ENCODE measurements at regions not wholly inside any gene's neighbourhood (a gene's known extent, or its start where the extent isn't known, plus 50 kb on each side); places are given as distances from the start of the nearest gene placed in this dataset.

DNA sequence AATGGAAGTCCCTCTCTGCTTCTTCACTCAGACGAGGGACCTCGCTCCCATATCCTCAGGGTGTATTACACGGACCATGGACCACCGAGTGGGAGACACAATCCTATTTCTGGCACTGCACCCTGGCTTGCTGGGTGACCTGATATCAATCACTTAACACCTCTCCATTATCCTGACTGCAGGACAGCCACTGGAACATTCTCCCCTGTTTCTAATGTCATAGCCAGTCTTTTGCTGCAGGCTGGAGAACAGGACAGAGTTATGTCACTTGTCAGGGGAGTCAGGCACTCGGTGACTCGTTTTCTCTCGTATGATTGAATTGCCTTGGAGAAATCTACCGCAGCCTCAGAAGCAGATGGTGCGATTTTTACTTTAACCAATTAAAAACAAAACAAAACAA lies 219.1 kb upstream of the IGFBP7 start:
- ChIA-PET CTCF (no interaction called here), POLR2A (ENCODE audit: low non-redundant PET) (no interaction called here)
- H3K27ac ChIP-seq, result no peak overlapping the region
- TF ChIP-seq, protein P1, sequence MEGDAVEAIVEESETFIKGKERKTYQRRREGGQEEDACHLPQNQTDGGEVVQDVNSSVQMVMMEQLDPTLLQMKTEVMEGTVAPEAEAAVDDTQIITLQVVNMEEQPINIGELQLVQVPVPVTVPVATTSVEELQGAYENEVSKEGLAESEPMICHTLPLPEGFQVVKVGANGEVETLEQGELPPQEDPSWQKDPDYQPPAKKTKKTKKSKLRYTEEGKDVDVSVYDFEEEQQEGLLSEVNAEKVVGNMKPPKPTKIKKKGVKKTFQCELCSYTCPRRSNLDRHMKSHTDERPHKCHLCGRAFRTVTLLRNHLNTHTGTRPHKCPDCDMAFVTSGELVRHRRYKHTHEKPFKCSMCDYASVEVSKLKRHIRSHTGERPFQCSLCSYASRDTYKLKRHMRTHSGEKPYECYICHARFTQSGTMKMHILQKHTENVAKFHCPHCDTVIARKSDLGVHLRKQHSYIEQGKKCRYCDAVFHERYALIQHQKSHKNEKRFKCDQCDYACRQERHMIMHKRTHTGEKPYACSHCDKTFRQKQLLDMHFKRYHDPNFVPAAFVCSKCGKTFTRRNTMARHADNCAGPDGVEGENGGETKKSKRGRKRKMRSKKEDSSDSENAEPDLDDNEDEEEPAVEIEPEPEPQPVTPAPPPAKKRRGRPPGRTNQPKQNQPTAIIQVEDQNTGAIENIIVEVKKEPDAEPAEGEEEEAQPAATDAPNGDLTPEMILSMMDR (conservative IDR thresholded peaks at IDR 0.05; ENCODE audit: low read depth), result no peak
- DNase-seq (ENCODE audit: low spot score), result no peak

DNA sequence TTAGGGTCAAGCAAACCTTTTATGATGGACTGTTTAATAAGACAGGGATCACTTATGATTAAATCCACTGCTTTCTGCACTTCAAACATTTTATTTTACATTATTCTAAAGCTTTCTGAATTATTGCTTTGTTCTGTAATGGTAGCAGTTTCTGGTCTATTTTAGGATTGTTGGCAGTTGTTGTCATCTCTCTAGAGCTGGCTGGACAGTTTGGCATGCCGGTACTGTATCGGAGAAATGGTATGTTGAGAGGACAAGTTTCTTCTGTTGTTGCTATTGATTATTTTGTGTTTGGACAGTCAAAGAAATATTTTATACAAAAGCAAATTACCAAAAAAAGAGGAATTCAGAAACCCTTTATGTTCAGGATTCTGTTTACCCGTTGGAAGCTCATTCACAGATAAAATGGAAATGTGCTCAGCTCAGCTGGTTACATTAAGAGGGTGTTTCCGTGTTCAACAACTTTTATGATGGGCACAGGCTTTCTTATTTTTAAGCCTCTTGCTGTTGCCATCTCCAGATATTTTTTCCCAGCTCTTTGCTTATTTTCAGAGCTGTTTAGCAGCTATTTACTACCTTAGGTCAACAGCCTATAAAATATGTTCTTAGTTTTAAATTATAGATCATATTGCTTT lies 214.6 kb upstream of the IGFBP7 start:
- no peak overlapping the region for H3K27ac ChIP-seq
- TF ChIP-seq, protein P1 (conservative IDR thresholded peaks at IDR 0.05; ENCODE audit: low read depth), result no peak
- POLR2A ChIA-PET (ENCODE audit: low non-redundant PET), result no interaction called here
- DNase-seq (ENCODE audit: low spot score), result no peak
- CTCF ChIA-PET, result interaction anchor here (1.5 kb wide), 1 partner anchor 160 kb away, joined by 4 read pairs; no protein-coding TSS in a partner anchor

DNA sequence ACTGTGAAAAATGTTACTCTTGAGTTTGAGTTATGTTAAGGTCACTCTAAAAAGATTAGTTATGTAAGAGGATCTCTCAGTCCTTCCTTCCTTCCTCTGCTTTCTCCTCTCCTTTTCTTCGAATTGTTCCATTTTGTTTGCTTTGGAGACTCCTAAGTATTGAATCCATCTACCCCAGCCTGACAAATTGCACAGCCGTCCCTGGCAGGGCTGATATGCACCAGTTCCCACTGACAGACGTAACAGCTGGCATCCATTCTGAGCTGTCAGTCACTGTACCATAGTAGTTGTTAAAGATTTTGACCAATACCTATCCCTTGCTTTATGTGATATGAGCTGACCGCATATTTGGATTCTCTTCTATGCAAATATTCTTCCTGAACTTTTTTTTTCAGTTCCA lies 210.7 kb upstream of the IGFBP7 start:
- CTCF ChIA-PET, result no interaction called here
- DNase-seq (ENCODE audit: low spot score), result no peak
- POLR2A ChIA-PET (ENCODE audit: low non-redundant PET), result no interaction called here
- no peak overlapping the region for H3K27ac ChIP-seq
- TF ChIP-seq, protein P1 (conservative IDR thresholded peaks at IDR 0.05; ENCODE audit: low read depth), result no peak

DNA sequence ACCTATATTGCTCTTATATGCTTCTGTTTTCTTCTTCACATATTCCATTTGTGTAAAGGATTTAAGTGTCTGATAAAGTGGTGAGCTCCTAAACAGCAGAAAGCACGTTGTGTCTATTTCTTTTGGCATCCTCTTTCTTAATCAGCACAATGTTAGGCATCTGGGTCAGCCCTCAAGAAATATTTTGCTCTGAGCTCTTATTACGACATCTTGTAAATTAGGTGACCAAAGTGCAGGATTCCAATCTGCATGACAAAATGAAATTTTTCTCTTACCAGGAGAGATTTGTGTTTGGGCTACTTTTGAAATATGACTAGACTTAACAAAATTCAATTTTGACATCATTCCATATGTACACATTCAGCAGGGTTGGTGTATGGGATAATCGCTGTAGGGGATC lies 210.0 kb upstream of the IGFBP7 start:
- H3K27ac ChIP-seq, result no peak overlapping the region
- no peak for DNase-seq (ENCODE audit: low spot score)
- ChIA-PET CTCF (no interaction called here), POLR2A (ENCODE audit: low non-redundant PET) (no interaction called here)
- TF ChIP-seq, protein P1 (conservative IDR thresholded peaks at IDR 0.05; ENCODE audit: low read depth), result no peak

DNA sequence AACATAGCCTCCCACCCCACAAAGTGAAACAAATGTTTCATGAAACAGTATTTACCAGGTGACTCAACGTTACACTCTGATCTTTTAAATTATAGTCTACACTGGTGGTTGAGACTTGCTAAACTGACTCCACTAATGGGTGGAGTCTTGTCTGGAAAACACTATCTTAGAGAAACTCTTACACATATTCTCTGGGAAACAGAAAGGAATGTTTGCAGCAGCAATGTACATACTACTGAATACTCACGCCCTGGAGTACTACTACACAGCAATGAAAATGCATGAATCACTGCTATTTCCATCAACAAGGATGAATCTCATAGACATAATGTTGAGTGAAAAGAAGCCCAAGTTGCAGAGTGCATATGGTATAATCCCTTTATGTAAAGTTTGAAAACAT lies 208.5 kb upstream of the IGFBP7 start:
- ChIA-PET POLR2A (ENCODE audit: low non-redundant PET) (no interaction called here), CTCF (no interaction called here)

DNA sequence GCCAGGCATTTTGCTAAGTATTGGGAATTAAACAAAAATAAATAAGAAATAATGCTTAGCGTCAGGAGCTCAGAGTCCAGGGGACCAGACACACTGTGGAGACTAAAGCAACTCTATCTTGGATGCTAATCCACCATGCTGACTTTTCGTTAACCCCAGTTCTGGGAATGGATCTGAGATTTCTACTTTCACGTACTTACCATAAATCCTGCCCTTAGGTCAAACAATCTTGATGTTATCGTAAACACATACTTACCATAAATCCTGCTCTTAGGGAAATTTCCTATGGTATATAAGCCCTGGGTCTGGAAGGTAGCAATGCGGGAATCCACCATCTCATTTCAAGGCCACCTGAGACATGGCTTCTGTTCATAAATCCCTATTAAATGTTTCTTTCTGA lies 204.5 kb upstream of the IGFBP7 start:
- DNase-seq (ENCODE audit: low spot score), result no peak
- POLR2A ChIA-PET (ENCODE audit: low non-redundant PET), result no interaction called here
- TF ChIP-seq, protein P1 (conservative IDR thresholded peaks at IDR 0.05; ENCODE audit: low read depth), result no peak
- CTCF ChIA-PET, result no interaction called here
- no peak overlapping the region for H3K27ac ChIP-seq

More for the DNA sequence above, 208.5 kb upstream of the IGFBP7 start:
- TF ChIP-seq, protein P1 (conservative IDR thresholded peaks at IDR 0.05; ENCODE audit: low read depth), result no peak
- DNase-seq (ENCODE audit: low spot score), result no peak
- no peak overlapping the region for H3K27ac ChIP-seq

Measured in RWPE1 (cell line).